Omental fat pad (tissue), 3 donors: ENCODE measurements at regions not wholly inside any gene's neighbourhood (a gene's known extent, or its start where the extent isn't known, plus 50 kb on each side); places are given as distances from the start of the nearest gene placed in this dataset.
A peak's percentile ranks its signal among the peaks of the same experiment; 100 is the strongest.

Experiments used
- ATAC-seq: fragments of 150-250 bp; one replicate; pipeline ENCODE4 v1.9.1; 2016; ENCODE audit warnings: mild to moderate bottlenecking, moderate library complexity; ENCODE audit not compliant: low FRiP score
- DNase-seq: peaks from one replicate; pipeline ENCODE4 v3.0.0-alpha.2; 2019; ENCODE audit warnings: low spot score
- TF ChIP-seq, protein P1 (sequence below), 3 donors: fragments of 450-650 bp; IDR thresholded peaks; one replicate each; pipeline ENCODE4 v1.5.1; 2016 to 2017; ENCODE audit warnings: antibody characterized with exemption in 3 of 3, mild to moderate bottlenecking in 3 of 3, moderate library complexity in 2 of 3

DNA sequence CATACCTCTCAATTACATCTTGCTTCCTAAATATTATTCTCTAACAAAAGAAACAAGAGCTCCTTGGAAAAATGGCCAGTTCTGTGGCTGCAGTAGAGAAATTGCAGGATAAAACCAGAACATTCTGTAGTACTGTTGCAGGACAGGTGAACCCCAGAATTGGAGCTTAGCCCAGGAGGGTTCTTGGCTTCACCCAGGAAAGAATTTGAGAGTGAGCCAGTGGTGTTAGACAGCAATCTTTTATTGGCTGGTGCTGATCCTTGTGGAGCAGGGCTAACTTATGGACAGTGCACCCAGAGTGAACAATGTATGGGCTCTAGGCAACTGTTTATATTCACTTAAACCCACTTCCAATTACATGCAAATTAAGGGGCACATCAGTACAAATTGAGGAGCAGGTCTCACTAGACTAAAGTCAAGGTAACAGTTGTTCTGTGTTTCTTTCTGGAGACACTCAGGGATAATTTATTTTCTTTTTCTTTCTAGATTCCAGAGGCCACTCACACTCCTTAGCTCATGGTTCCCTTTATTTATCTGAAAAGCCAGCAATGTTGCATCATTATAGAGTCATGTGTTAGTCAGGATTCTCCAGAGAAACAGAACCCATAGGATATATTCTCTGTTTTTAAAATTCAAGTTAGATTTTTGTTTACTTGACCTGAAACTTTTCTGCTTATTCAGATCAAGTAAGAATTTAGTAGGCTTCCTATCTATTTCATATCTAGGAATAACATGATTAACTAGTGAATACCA lies 348.1 kb downstream of the CCDC85A start:
- ATAC-seq = peak; percentile 28
- DNase-seq = no peak
- TF ChIP-seq, protein P1, sequence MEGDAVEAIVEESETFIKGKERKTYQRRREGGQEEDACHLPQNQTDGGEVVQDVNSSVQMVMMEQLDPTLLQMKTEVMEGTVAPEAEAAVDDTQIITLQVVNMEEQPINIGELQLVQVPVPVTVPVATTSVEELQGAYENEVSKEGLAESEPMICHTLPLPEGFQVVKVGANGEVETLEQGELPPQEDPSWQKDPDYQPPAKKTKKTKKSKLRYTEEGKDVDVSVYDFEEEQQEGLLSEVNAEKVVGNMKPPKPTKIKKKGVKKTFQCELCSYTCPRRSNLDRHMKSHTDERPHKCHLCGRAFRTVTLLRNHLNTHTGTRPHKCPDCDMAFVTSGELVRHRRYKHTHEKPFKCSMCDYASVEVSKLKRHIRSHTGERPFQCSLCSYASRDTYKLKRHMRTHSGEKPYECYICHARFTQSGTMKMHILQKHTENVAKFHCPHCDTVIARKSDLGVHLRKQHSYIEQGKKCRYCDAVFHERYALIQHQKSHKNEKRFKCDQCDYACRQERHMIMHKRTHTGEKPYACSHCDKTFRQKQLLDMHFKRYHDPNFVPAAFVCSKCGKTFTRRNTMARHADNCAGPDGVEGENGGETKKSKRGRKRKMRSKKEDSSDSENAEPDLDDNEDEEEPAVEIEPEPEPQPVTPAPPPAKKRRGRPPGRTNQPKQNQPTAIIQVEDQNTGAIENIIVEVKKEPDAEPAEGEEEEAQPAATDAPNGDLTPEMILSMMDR (IDR thresholded peaks at IDR 0.05) = no peak

DNA sequence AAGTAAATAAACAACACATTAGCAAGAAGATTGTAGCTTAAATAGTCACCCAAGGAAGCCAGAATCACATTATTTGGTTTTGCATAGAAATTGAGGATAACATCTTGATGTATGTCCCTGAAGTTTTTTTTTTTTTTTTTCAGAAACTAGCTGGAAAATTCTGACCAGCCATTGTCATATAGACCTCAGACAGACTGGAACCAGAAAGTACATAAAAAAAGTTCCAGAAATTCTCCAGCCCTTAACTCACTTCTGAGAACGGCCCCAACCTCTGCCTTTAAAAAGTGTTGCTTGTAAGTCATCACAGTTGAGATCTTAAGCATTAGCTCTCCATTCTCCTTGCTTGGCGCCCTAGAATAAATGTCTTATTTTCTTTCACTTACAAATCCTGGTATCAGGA lies 350.5 kb downstream of the CCDC85A start:
- ATAC-seq (no peak), DNase-seq (no peak)
- TF ChIP-seq, protein P1 (IDR thresholded peaks at IDR 0.05) = no peak

DNA sequence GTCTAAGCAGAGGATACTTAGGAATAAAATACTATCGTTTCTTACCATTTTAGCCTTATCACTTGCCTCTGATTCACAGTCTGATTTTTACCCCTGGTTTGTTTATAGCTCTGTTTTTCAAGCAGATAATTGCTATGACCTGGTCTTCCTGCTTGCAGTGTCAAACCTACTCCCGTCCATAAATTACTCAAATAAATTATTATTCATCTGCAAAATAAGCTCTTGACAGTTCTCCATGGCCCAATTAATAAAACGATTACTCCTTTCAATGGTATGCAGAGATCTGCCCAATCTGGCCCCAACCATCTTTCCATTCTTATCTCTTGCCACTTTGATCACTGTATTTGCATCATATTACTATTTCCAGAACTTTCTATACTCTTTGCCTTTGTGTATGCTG lies 354.0 kb downstream of the CCDC85A start:
- TF ChIP-seq, protein P1 (IDR thresholded peaks at IDR 0.05) = no peak
- DNase-seq = no peak
- peak; percentile 38 for ATAC-seq

DNA sequence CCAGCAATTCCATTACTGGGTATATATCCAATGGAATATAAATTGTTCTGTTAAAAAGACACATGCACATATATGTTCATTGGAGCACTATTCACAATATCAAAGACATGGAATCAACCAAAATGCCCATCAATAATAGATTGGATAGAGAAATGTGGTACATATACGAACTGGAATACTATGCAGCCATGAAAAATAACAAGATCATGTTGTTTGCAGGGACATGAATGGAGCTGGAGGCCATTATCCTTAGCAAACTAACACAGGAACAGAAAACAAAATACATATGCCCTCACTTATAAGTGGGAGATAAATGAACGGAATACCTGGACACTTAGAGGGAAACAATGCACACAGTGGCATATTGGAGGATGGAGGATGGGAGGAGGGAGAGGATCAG lies 355.8 kb downstream of the CCDC85A start:
- TF ChIP-seq, protein P1 (IDR thresholded peaks at IDR 0.05) = no peak
- DNase-seq (no peak), ATAC-seq (no peak)

DNA sequence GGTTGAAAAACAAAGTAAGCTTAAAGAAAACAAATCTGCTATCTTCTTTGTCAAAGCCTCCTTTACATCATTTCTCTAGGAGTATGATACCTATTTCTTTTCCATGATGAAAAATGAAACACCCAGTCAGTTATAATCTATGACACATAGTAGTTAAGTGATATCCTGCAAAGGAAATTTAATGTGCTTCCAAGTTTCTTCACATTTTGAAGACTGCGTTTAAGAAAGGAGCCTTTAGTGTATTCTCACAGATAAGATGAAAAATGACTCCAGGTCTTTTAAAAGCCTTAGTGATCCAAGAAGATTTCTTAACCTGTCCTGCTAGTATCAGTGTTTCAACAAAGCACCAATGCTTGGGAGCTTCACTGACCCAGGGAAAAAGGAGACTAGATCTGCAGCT lies 356.7 kb downstream of the CCDC85A start:
- DNase-seq = no peak
- ATAC-seq = peak; percentile 79
- TF ChIP-seq, protein P1 (IDR thresholded peaks at IDR 0.05) = no peak

DNA sequence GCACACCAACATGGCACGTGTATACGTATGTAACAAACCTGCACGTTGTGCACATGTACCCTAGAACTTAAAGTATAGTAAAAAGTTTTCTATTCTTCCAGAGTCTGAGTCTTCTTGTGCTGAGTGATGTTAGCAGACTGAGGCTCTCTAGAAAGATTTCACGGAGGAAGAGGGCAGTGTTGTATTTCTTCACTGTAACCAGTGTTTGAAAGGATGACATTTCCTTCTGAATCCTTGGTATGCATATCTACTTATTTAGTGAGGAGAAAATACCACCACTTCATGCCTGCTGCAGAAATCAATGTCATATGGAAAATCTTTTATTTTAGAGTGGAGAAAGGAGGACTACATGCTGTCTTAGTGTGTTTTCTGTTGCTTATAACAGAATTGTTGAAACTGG lies 357.1 kb downstream of the CCDC85A start:
- TF ChIP-seq, protein P1 (IDR thresholded peaks at IDR 0.05) = no peak
- DNase-seq = no peak
- peak; percentile 29 for ATAC-seq

DNA sequence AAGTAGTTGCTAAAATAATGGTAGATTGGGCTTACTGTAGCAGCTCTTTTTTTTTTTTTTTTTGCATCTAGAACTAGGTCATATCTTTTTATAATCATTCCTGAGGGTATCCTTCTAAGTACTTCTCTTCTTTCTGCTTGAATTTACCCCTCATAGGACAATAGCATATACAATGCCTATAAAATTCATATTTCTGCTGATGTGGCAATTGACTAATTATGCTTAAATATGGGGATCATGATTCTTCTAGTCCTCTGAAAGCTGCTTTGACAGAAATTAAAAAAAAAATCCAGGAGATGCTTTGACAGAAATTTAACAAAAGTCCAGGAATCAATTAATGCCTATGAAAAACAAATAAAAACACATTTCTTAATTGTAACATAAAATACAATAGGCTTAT lies 358.4 kb downstream of the CCDC85A start:
- ATAC-seq (no peak), DNase-seq (no peak)
- TF ChIP-seq, protein P1 (IDR thresholded peaks at IDR 0.05) = no peak
